ENCODE measurements at regions not wholly inside any gene's neighbourhood (a gene's known extent, or its start where the extent isn't known, plus 50 kb on each side); places are given as distances from the start of the nearest gene placed in this dataset.

DNA sequence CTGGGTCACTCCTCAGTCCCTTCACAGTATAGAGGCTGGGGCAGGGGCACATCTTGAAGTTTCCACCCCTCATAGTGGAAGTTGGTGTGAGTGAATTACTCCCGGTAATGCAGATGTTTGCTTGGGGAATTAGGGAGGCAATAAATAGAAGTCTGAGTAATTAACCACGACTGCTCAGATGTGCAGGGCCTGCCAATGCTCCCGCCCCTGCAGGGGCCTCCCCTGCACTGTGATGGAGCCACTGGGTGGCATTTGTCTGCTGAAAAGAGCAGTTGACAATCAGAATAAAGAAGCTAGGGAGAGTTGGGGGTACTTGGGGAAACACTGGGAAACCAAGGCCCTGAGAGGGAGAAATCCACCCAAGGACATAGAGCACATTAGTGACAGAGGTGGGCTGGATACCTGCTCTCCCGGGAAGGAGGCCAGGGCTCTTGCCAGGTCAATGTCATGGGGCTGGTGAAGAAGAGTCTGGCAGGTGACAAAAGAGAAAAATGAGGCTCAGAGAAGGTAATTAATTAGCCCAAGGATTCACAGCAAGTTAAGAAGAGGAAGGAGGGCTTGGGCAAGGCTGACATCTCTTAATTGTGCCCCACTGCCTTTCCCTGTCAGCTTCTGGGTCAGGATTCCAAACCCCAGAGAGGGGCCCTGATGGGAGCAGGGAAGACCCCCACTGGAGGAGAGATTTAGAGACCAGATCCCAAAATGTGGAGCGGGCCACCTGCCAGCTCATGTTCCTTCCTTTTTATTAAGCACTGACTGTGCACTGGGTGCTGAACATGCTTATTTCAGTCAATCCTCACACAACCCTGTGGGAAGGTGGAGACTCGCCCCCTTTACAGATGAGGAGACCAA is 436.2 kb downstream of the MATN1 start:
- TF ChIP-seq POLR2A (IDR thresholded peaks at IDR 0.05; ENCODE audit: low read depth, low read length) (no peak), POLR2AphosphoS5 (IDR thresholded peaks at IDR 0.05; ENCODE audit: low read depth, low read length) (no peak), TAF1 (IDR thresholded peaks at IDR 0.05; ENCODE audit: borderline replicate concordance, low read depth, low read length) (no peak)
